ENCODE measurements at regions not wholly inside any gene's neighbourhood (a gene's known extent, or its start where the extent isn't known, plus 50 kb on each side); places are given as distances from the start of the nearest gene placed in this dataset.

GRCh38 chr13:103952183-103952582 lies 886.0 kb upstream of the SLC10A2 start:
- H3K4me1 ChIP-seq, result no peaks in the 10 kb centered on the region
- intact Hi-C loops (cut with DNase I), result no loop called here
- TF ChIP-seq, protein P1, sequence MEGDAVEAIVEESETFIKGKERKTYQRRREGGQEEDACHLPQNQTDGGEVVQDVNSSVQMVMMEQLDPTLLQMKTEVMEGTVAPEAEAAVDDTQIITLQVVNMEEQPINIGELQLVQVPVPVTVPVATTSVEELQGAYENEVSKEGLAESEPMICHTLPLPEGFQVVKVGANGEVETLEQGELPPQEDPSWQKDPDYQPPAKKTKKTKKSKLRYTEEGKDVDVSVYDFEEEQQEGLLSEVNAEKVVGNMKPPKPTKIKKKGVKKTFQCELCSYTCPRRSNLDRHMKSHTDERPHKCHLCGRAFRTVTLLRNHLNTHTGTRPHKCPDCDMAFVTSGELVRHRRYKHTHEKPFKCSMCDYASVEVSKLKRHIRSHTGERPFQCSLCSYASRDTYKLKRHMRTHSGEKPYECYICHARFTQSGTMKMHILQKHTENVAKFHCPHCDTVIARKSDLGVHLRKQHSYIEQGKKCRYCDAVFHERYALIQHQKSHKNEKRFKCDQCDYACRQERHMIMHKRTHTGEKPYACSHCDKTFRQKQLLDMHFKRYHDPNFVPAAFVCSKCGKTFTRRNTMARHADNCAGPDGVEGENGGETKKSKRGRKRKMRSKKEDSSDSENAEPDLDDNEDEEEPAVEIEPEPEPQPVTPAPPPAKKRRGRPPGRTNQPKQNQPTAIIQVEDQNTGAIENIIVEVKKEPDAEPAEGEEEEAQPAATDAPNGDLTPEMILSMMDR (IDR thresholded peaks at IDR 0.05), result no peak
- TF ChIP-seq POLR2A (IDR thresholded peaks at IDR 0.05), result no peak
- H3K9me3 ChIP-seq, result no peaks in the 10 kb centered on the region
- H3K27me3 ChIP-seq, result no peaks in the 10 kb centered on the region
- 14% methylated on average over 1 of the region's 1 CpG for WGBS (ENCODE audit: insufficient coverage, low coverage, low lambda C conversion rate, missing lambda C conversion rate)
- no peaks in the 10 kb centered on the region for H3K36me3 ChIP-seq
- no peak overlapping the region for H3K4me3 ChIP-seq
- ATAC-seq (no peak), DNase-seq (no peak)
- H3K27ac ChIP-seq, result no peak overlapping the region

DNA sequence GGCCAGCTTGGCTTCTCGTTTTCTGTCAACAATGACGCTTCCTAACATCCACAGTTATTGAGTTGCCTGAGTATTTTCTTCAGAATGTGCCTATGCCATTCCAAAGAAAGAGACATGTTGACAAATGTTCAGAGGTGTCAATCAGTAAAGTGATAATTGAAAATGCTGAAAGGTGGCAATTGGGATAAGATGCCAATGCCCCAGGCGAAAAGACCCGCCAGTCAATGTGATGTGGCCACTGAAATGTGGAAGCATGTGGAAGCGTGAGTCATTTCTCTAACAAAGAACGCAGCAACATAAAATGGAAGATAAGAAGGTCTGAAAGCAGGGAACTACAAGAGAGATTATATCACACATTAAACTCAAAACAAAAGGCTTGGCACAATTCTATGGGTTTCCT lies 882.2 kb upstream of the SLC10A2 start:
- TF ChIP-seq, protein P1 (IDR thresholded peaks at IDR 0.05), result no peak
- TF ChIP-seq POLR2A (IDR thresholded peaks at IDR 0.05), result no peak
- no peaks in the 10 kb centered on the region for H3K4me1 ChIP-seq
- intact Hi-C loops (cut with DNase I), result no loop called here
- no peak for ATAC-seq
- no peak overlapping the region for H3K27ac ChIP-seq
- no peaks in the 10 kb centered on the region for H3K36me3 ChIP-seq
- H3K9me3 ChIP-seq, result no peaks in the 10 kb centered on the region
- H3K4me3 ChIP-seq, result no peak overlapping the region
- H3K27me3 ChIP-seq, result no peaks in the 10 kb centered on the region
- 60% methylated on average over 6 of the region's 6 CpGs for WGBS (ENCODE audit: insufficient coverage, low coverage, low lambda C conversion rate, missing lambda C conversion rate)
- DNase-seq, result no peak

GRCh38 chr13:103945836-103946235 lies 879.6 kb upstream of the SLC10A2 start:
- intact Hi-C loops (cut with DNase I), result no loop called here
- H3K9me3 ChIP-seq, result no peaks in the 10 kb centered on the region

GRCh38 chr13:103941506-103942140 lies 875.4 kb upstream of the SLC10A2 start:
- ATAC-seq (no peak), DNase-seq (no peak)
- intact Hi-C loops (cut with DNase I), result no loop called here
- H3K4me3 ChIP-seq, result no peak overlapping the region
- TF ChIP-seq, protein P1 (IDR thresholded peaks at IDR 0.05), result no peak
- TF ChIP-seq POLR2A (IDR thresholded peaks at IDR 0.05), result no peak
- H3K9me3 ChIP-seq, result no peaks in the 10 kb centered on the region
- WGBS (ENCODE audit: insufficient coverage, low coverage, low lambda C conversion rate, missing lambda C conversion rate), result 17% methylated on average over 1 of the region's 1 CpG
- H3K27me3 ChIP-seq, result no peaks in the 10 kb centered on the region
- no peaks in the 10 kb centered on the region for H3K36me3 ChIP-seq
- no peak overlapping the region for H3K27ac ChIP-seq
- H3K4me1 ChIP-seq, result no peaks in the 10 kb centered on the region

More at GRCh38 chr13:103945836-103946235, 879.6 kb upstream of the SLC10A2 start:
- ATAC-seq, result no peak
- Histone ChIP-seq H3K27me3 (no peaks in the 10 kb centered on the region), H3K4me3 (no peak overlapping the region), H3K27ac (no peak overlapping the region), H3K36me3 (no peaks in the 10 kb centered on the region), H3K4me1 (no peaks in the 10 kb centered on the region)
- TF ChIP-seq, protein P1 (IDR thresholded peaks at IDR 0.05), result no peak
- no peak for TF ChIP-seq POLR2A (IDR thresholded peaks at IDR 0.05)
- no peak for DNase-seq

DNA sequence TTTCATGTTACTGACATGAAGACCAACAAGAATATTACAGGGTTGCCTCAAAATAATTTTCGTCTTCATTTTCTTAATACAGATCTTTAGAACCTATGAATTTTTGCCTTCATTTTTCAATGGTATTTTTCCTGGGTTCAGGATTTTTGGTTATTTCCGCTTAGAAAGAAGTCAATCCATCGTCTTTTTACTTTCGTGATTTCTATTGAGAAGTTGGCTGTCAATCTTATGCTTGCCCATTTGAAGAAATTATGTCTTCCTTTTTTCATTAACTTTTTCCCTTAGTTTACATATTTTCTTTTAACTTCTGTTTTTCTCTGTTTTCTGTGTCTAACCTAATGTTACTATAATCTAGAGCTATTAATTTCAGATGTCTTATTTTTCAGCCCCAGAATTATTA lies 868.9 kb upstream of the SLC10A2 start:
- Histone ChIP-seq H3K27ac (no peak overlapping the region), H3K36me3 (no peaks in the 10 kb centered on the region), H3K4me3 (no peak overlapping the region), H3K27me3 (no peaks in the 10 kb centered on the region), H3K4me1 (no peaks in the 10 kb centered on the region), H3K9me3 (no peaks in the 10 kb centered on the region)
- intact Hi-C loops (cut with DNase I), result no loop called here
- TF ChIP-seq POLR2A (IDR thresholded peaks at IDR 0.05), result no peak
- TF ChIP-seq, protein P1 (IDR thresholded peaks at IDR 0.05), result no peak
- DNase-seq (no peak), ATAC-seq (no peak)
- 52% methylated on average over 4 of the region's 4 CpGs for WGBS (ENCODE audit: insufficient coverage, low coverage, low lambda C conversion rate, missing lambda C conversion rate)

Data from right lobe of liver (tissue), 6 donors.